H1 (cell line): ENCODE measurements at regions not wholly inside any gene's neighbourhood (a gene's known extent, or its start where the extent isn't known, plus 50 kb on each side); places are given as distances from the start of the nearest gene placed in this dataset.

ENCODE experiments used
- CTCF ChIA-PET: fragments of 300-600 bp; sonication (Branson Sonifier 250); formaldehyde crosslinking; loops from one replicate; lab custom pipeline; 2021; ENCODE audit not compliant: partially characterized antibody; lab: Charles Lee
- POLR2A ChIA-PET: fragments of 300-600 bp; sonication (Branson Sonifier 250); formaldehyde crosslinking; loops from one replicate; lab custom pipeline; 2021; ENCODE audit warnings: inconsistent platforms; ENCODE audit not compliant: partially characterized antibody; lab: Charles Lee
- DNase-seq, 2 experiments: peaks; one replicate each; pipeline versions ENCODE4 v3.0.0 to v3.0.0-alpha.2; 2010 to 2022; ENCODE audit warnings: low spot score in 2 of 2, low read depth in 1 of 2, mixed read lengths in 1 of 2
- FAIRE-seq: peaks from 2 replicates; lab custom pipeline; 2011; peaks lifted over from hg19 to GRCh38; lab: Jason Lieb, UNC
- H2AFZ ChIP-seq: 2 replicates; pipeline ENCODE4 v1.8.1; 2012; ENCODE audit warnings: low read length, inconsistent platforms
- H2AK5ac ChIP-seq: 2 replicates; pipeline ENCODE4 v1.6.1; 2013; ENCODE audit warnings: low read depth, low read length
- H2BK120ac ChIP-seq: replicated peaks from 2 replicates; pipeline ENCODE3; 2013; ENCODE audit warnings: low read depth, low read length, inconsistent platforms
- H2BK12ac ChIP-seq: 2 replicates; pipeline ENCODE4 v1.6.1; 2013; ENCODE audit warnings: low read depth, low read length
- H2BK15ac ChIP-seq: 2 replicates; pipeline ENCODE4 v1.6.1; 2013; ENCODE audit warnings: low read length
- H2BK20ac ChIP-seq: 2 replicates; pipeline ENCODE4 v1.6.1; 2013; ENCODE audit warnings: low read length
- H2BK5ac ChIP-seq: 2 replicates; pipeline ENCODE4 v1.6.1; 2013; ENCODE audit warnings: low read depth, low read length
- H3K14ac ChIP-seq: 2 replicates; pipeline ENCODE4 v1.6.1; 2013; ENCODE audit warnings: inconsistent platforms; ENCODE audit not compliant: insufficient read length
- H3K18ac ChIP-seq: 2 replicates; pipeline ENCODE4 v1.6.1; 2013; ENCODE audit warnings: low read length; ENCODE audit errors: extremely low read depth
- H3K23ac ChIP-seq: 2 replicates; pipeline ENCODE4 v1.6.1; 2013; ENCODE audit warnings: inconsistent platforms; ENCODE audit not compliant: insufficient read length
- H3K23me2 ChIP-seq: 2 replicates; pipeline ENCODE4 v1.6.1; 2013; ENCODE audit warnings: low read depth, low read length
- H3K27ac ChIP-seq: 2 replicates; pipeline ENCODE4 v1.6.1; 2011; ENCODE audit warnings: low read depth, low read length, inconsistent platforms
- H3K27me3 ChIP-seq, 4 experiments: replicated peaks in 1 of 4; 1 replicate in 1 of 4; 2 replicates in 3 of 4; pipeline versions ENCODE4 v1.6.1 to v1.8.1; 2011 to 2013; ENCODE audit warnings: low read length in 3 of 4, mild to moderate bottlenecking in 3 of 4, inconsistent platforms in 2 of 4, mixed read lengths in 2 of 4, moderate library complexity in 1 of 4; ENCODE audit not compliant: control insufficient read depth in 3 of 4, insufficient read depth in 3 of 4; ENCODE audit errors: extremely low read depth in 1 of 4
- H3K36me3 ChIP-seq, 4 experiments: 2 replicates each; pipeline versions ENCODE4 v1.6.1 to v1.8.1; 2011 to 2013; ENCODE audit warnings: mild to moderate bottlenecking in 4 of 4, low read length in 3 of 4, moderate library complexity in 2 of 4, control low read depth in 1 of 4, inconsistent platforms in 1 of 4; ENCODE audit not compliant: insufficient read depth in 4 of 4, control insufficient read depth in 2 of 4
- H3K4ac ChIP-seq: replicated peaks from 2 replicates; pipeline ENCODE3; 2013; ENCODE audit warnings: low read length, low read depth, mixed read lengths, inconsistent platforms; ENCODE audit not compliant: insufficient read length
- H3K4me1 ChIP-seq, 4 experiments: replicated peaks in 1 of 4; 1 replicate in 1 of 4; 2 replicates in 3 of 4; pipeline versions ENCODE4 v1.6.1 to v1.8.1; 2011 to 2013; ENCODE audit warnings: low read length in 3 of 4, inconsistent platforms in 2 of 4, mixed read lengths in 1 of 4; ENCODE audit not compliant: insufficient read depth in 4 of 4, control insufficient read depth in 3 of 4
- H3K4me2 ChIP-seq, 2 experiments: 2 replicates each; pipeline versions ENCODE4 v1.6.1 to v1.8.1; 2011 to 2013; ENCODE audit warnings: low read depth in 2 of 2, low read length in 2 of 2, control low read depth in 1 of 2, inconsistent platforms in 1 of 2, mild to moderate bottlenecking in 1 of 2; ENCODE audit not compliant: insufficient read depth in 1 of 2
- H3K4me3 ChIP-seq, 4 experiments: fragments of 200-600, 300-600 bp in 1 of 4; sonication (generic), shearing (Covaris generic), sonication (Bioruptor Twin) in 1 of 4; 2 replicates each; pipeline versions ENCODE4 v1.5.1 to v1.8.1; 2011 to 2016; ENCODE audit warnings: low read length in 4 of 4, low read depth in 3 of 4, control low read depth in 2 of 4, inconsistent platforms in 2 of 4, mild to moderate bottlenecking in 2 of 4, mixed read lengths in 1 of 4, moderate library complexity in 1 of 4; ENCODE audit not compliant: insufficient read depth in 2 of 4; ENCODE audit errors: extremely low read depth in 1 of 4
- H3K56ac ChIP-seq: replicated peaks from 2 replicates; pipeline ENCODE3; 2013; ENCODE audit warnings: low read depth, mild to moderate bottlenecking, mixed read lengths, low read length, inconsistent platforms; ENCODE audit not compliant: insufficient read length
- H3K79me1 ChIP-seq: 2 replicates; pipeline ENCODE4 v1.6.1; 2013; ENCODE audit warnings: low read depth, low read length, control low read depth
- H3K79me2 ChIP-seq, 2 experiments: 2 replicates each; pipeline versions ENCODE4 v1.6.1 to v1.8.1; 2012 to 2013; ENCODE audit warnings: low read length in 2 of 2, mild to moderate bottlenecking in 2 of 2, inconsistent platforms in 1 of 2; ENCODE audit not compliant: insufficient read depth in 2 of 2, control insufficient read depth in 1 of 2
- H3K9ac ChIP-seq, 4 experiments: replicated peaks in 1 of 4; 1 replicate in 1 of 4; 2 replicates in 3 of 4; pipeline versions ENCODE4 v1.6.1 to v1.8.1; 2011 to 2013; ENCODE audit warnings: low read depth in 3 of 4, low read length in 3 of 4, control low read depth in 2 of 4, mild to moderate bottlenecking in 2 of 4, moderate library complexity in 2 of 4, inconsistent platforms in 1 of 4; ENCODE audit errors: extremely low read depth in 1 of 4
- H3K9me3 ChIP-seq, 2 experiments: 2 replicates each; pipeline versions ENCODE4 v1.6.1 to v1.8.1; 2012 to 2013; ENCODE audit warnings: mild to moderate bottlenecking in 2 of 2, moderate library complexity in 2 of 2, control low read depth in 1 of 2, inconsistent platforms in 1 of 2, low read depth in 1 of 2, low read length in 1 of 2, mixed read lengths in 1 of 2; ENCODE audit not compliant: insufficient read depth in 2 of 2
- H4K20me1 ChIP-seq, 2 experiments: replicated peaks in 1 of 2; 2 replicates each; pipeline versions ENCODE3 to v1.8.1; 2011 to 2013; ENCODE audit warnings: inconsistent platforms in 2 of 2, low read length in 2 of 2, mild to moderate bottlenecking in 1 of 2; ENCODE audit not compliant: insufficient read depth in 2 of 2, control insufficient read depth in 1 of 2
- H4K5ac ChIP-seq: 2 replicates; pipeline ENCODE4 v1.6.1; 2013; ENCODE audit warnings: low read length, low read depth, mixed read lengths, inconsistent platforms; ENCODE audit not compliant: insufficient read length
- H4K8ac ChIP-seq: 2 replicates; pipeline ENCODE4 v1.8.0; 2013; ENCODE audit warnings: mild to moderate bottlenecking, moderate library complexity, low read length, inconsistent platforms; ENCODE audit not compliant: insufficient read depth; ENCODE audit errors: extremely low read depth
- H4K91ac ChIP-seq: replicated peaks from 2 replicates; pipeline ENCODE3; 2013; ENCODE audit warnings: low read length, mixed read lengths, inconsistent platforms; ENCODE audit not compliant: insufficient read length
- ASH2L ChIP-seq: fragments of 200-600, 300-600 bp; sonication (generic); IDR thresholded peaks from one replicate; pipeline ENCODE4 v1.7.1; 2017; ENCODE audit warnings: low read length
- ATF3 ChIP-seq: IDR thresholded peaks from 2 replicates; pipeline ENCODE4 v1.6.1; 2011; ENCODE audit warnings: low read depth, mild to moderate bottlenecking, low read length; ENCODE audit not compliant: insufficient read depth
- CREB1 ChIP-seq: IDR thresholded peaks from 2 replicates; pipeline ENCODE4 v1.6.1; 2012; ENCODE audit warnings: inconsistent platforms
- E2F6 ChIP-seq: IDR thresholded peaks from 2 replicates; pipeline ENCODE4 v1.6.1; 2012; ENCODE audit warnings: inconsistent platforms
- JUN ChIP-seq: IDR thresholded peaks from 2 replicates; pipeline ENCODE4 v1.6.1; 2011; ENCODE audit warnings: low read depth, mild to moderate bottlenecking, improper control_type of control experiment, low read length
- JUND ChIP-seq: IDR thresholded peaks from 2 replicates; pipeline ENCODE4 v1.6.1; 2011; ENCODE audit warnings: mild to moderate bottlenecking, improper control_type of control experiment, low read length
- KDM4A ChIP-seq: IDR thresholded peaks from one replicate; pipeline ENCODE4 v1.7.1; 2012; ENCODE audit warnings: low read depth, mild to moderate bottlenecking, moderate library complexity, low read length, inconsistent platforms; ENCODE audit not compliant: severe bottlenecking
- MAFK ChIP-seq: IDR thresholded peaks from 2 replicates; pipeline ENCODE4 v1.6.1; 2012; ENCODE audit warnings: low read depth, mild to moderate bottlenecking, improper control_type of control experiment, low read length
- POLR2AphosphoS5 ChIP-seq: IDR thresholded peaks from 2 replicates; pipeline ENCODE4 v1.6.1; 2011; ENCODE audit warnings: low read depth, low read length
- POU5F1 ChIP-seq: IDR thresholded peaks from 2 replicates; pipeline ENCODE4 v1.6.1; 2011; ENCODE audit warnings: low read depth, mild to moderate bottlenecking, low read length, moderate library complexity
- RAD21 ChIP-seq, 2 experiments: IDR thresholded peaks in 1 of 2; conservative IDR thresholded peaks in 1 of 2; 2 replicates each; pipeline ENCODE4 v1.6.1; 2011; ENCODE audit warnings: low read depth in 2 of 2, low read length in 2 of 2, improper control_type of control experiment in 1 of 2, inconsistent platforms in 1 of 2, mild to moderate bottlenecking in 1 of 2, moderate library complexity in 1 of 2
- RFX5 ChIP-seq: IDR thresholded peaks from 2 replicates; pipeline ENCODE4 v1.6.1; 2011; ENCODE audit warnings: low read depth, low read length, improper control_type of control experiment, borderline replicate concordance
- TAF1 ChIP-seq: IDR thresholded peaks from 2 replicates; pipeline ENCODE4 v1.6.1; 2011; ENCODE audit warnings: mild to moderate bottlenecking, low read depth, low read length
- TCF12 ChIP-seq: IDR thresholded peaks from 2 replicates; pipeline ENCODE4 v1.6.1; 2011; ENCODE audit warnings: low read depth, mild to moderate bottlenecking, low read length
- WGBS, 2 experiments: shearing (Covaris generic) in 1 of 2; methylation state at CpG; one replicate each; pipeline versions ENCODE4 v1.1.6 to v1.1.7; 2013 to 2015; ENCODE audit warnings: low lambda C conversion rate in 2 of 2, mixed read lengths in 2 of 2, inconsistent platforms in 1 of 2, low coverage in 1 of 2, missing lambda C conversion rate in 1 of 2; ENCODE audit not compliant: insufficient replicate concordance in 2 of 2, insufficient coverage in 1 of 2, insufficient read length in 1 of 2; ENCODE audit errors: extremely low coverage in 1 of 2, missing lambda C conversion rate in 1 of 2; 5-methylcytosine and 5-hydroxymethylcytosine counted together

- no peaks in the 10 kb centered on the region for H3K23me2 ChIP-seq
- no peak overlapping the region for H3K14ac ChIP-seq
- peaks cover 0 to 3% (median 0%) of the 10 kb centered on the region in 4 experiments; a peak in 1 of 7 replicates for H3K4me1 ChIP-seq
- H3K56ac ChIP-seq, result no peak overlapping the region
- no peak for TF ChIP-seq ASH2L
- no peak for TF ChIP-seq KDM4A
- TF ChIP-seq RAD21 (IDR thresholded peaks at IDR 0.05 in 1 of 2, conservative IDR thresholded peaks at IDR 0.05 in 1 of 2; ENCODE audit: low read depth in 2 of 2, low read length in 2 of 2), result no peak
- no peak for TF ChIP-seq JUND
- TF ChIP-seq POLR2AphosphoS5, result no peak
- TF ChIP-seq TAF1, result no peak
- TF ChIP-seq ATF3, result no peak
- no peak for TF ChIP-seq RFX5
- no peak for TF ChIP-seq JUN
- TF ChIP-seq CREB1, result no peak
- no peak for TF ChIP-seq TCF12
- no peak for TF ChIP-seq E2F6
- no peak for TF ChIP-seq POU5F1
- TF ChIP-seq MAFK, result no peak
- TF ChIP-seq, all 59 proteins: peak for 0
- POLR2A ChIA-PET, result no interaction called here
- Histone ChIP-seq H2BK20ac (no peak overlapping the region), H4K20me1 (no peaks in the 10 kb centered on the region), H3K36me3 (no peaks in the 10 kb centered on the region), H3K79me1 (no peaks in the 10 kb centered on the region), H2BK120ac (no peak overlapping the region), H3K23ac (no peak overlapping the region), H3K27me3 (no peaks in the 10 kb centered on the region), H2BK12ac (no peak overlapping the region), H4K8ac (no peak overlapping the region), H3K27ac (no peak overlapping the region), H3K4ac (no peak overlapping the region), H4K91ac (no peak overlapping the region), H2AFZ (no peak overlapping the region), H3K9ac (no peak overlapping the region), H2AK5ac (no peak overlapping the region), H3K4me2 (no peak overlapping the region), H3K18ac (no peak overlapping the region), H3K9me3 (no peaks in the 10 kb centered on the region), H2BK15ac (no peak overlapping the region), H2BK5ac (no peak overlapping the region), H3K79me2 (no peaks in the 10 kb centered on the region), H4K5ac (no peak overlapping the region), H3K4me3 (no peak overlapping the region)
- no peak for DNase-seq
- 77% methylated on average over 1 of the region's 1 CpG; no CpG with 5 or more reads in 1 of the 2 experiments for whole genome bisulfite sequencing, 2 experiments
- FAIRE-seq, result no peak
- CTCF ChIA-PET, result interaction anchor here (0.9 to 2.0 kb wide), 14 partner anchors 14 to 650 kb away, joined by 3 to 9 read pairs (median 4); no protein-coding TSS in a partner anchor
Measured at GRCh38 chr7:23938215-23938614, 228.2 kb downstream of the STK31 start.
